ENCODE measurements at regions not wholly inside any gene's neighbourhood (a gene's known extent, or its start where the extent isn't known, plus 50 kb on each side); places are given as distances from the start of the nearest gene placed in this dataset.

- no peak overlapping the region for H3K27ac ChIP-seq (ENCODE audit: low read length)
- ChIA-PET POLR2A (no interaction called here), CTCF (no interaction called here)
- BruUV-seq (replicated peaks), result no TSS peak
- H3K36me3 ChIP-seq (ENCODE audit: control insufficient read depth, insufficient read depth, low read length), result no peaks in the 10 kb centered on the region
- no peaks in the 10 kb centered on the region for H3K9me3 ChIP-seq (ENCODE audit: control insufficient read depth, insufficient read depth, low read depth, low read length)
- no peak for TF ChIP-seq TCF7L2 (IDR thresholded peaks at IDR 0.05; ENCODE audit: low read depth, low read length)
- no peak for TF ChIP-seq CTCF (IDR thresholded peaks at IDR 0.05)
- TF ChIP-seq REST (IDR thresholded peaks at IDR 0.05; ENCODE audit: insufficient read depth in 1 of 2, low read depth in 2 of 2, low read length in 1 of 2), result no peak
- no peak for TF ChIP-seq POLR2AphosphoS5 (IDR thresholded peaks at IDR 0.05; ENCODE audit: low read depth, low read length)
- no peak for DNase-seq (ENCODE audit: low read depth, low spot score)
- peaks cover 39% of the 10 kb centered on the region for H3K27me3 ChIP-seq (ENCODE audit: control insufficient read depth, insufficient read depth, low read length)
- in situ Hi-C loops (cut with HindIII; ENCODE audit: low pct_unique_long_range_greater_than_20kb, low sequenced_read_pairs), result no loop called here
- H3K4me3 ChIP-seq (ENCODE audit: low read depth in 2 of 2, low read length in 2 of 2), result no peak overlapping the region
- no peak for ATAC-seq
- H3K4me1 ChIP-seq (ENCODE audit: control insufficient read depth, insufficient read depth, low read length), result no peaks in the 10 kb centered on the region
- intact Hi-C loops (cut with micrococcal nuclease; ENCODE audit: unreplicated experiment), result no loop called here
These were observed 282.4 kb upstream of the UMPS start for GRCh38 chr3:124447845-124448244.

DNA sequence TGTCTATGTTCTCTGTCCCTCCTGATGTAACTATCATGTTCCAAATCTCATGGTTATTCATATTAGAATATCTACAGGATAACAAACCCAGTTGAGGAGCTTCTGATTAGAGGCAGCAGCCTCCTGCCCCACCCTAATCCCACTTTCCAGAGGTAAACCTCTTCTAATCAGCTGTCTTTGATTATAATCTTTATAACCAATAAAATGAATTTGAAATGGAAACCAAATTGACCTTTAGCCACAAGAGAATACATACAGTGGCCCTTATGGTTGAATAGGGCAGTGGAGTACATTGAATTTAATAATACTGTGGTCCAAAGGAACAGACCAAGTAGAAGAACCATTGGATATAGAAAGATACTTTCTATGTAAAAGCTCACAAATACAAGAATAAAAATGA lies 281.3 kb upstream of the UMPS start:
- no peaks in the 10 kb centered on the region for H3K4me1 ChIP-seq (ENCODE audit: control insufficient read depth, insufficient read depth, low read length)
- DNase-seq (ENCODE audit: low read depth, low spot score) (no peak), ATAC-seq (no peak)
- TF ChIP-seq REST (IDR thresholded peaks at IDR 0.05; ENCODE audit: insufficient read depth in 1 of 2, low read depth in 2 of 2, low read length in 1 of 2), result no peak
- TF ChIP-seq TCF7L2 (IDR thresholded peaks at IDR 0.05; ENCODE audit: low read depth, low read length), result no peak
- no peak for TF ChIP-seq SIN3A (IDR thresholded peaks at IDR 0.05; ENCODE audit: borderline replicate concordance, insufficient read depth, low read depth, low read length)
- H3K4me3 ChIP-seq (ENCODE audit: low read depth in 2 of 2, low read length in 2 of 2), result no peak overlapping the region
- H3K27ac ChIP-seq (ENCODE audit: low read length), result no peak overlapping the region
- no TSS peak for BruUV-seq (replicated peaks)
- intact Hi-C loops (cut with micrococcal nuclease; ENCODE audit: unreplicated experiment) (no loop called here), in situ Hi-C loops (cut with HindIII; ENCODE audit: low pct_unique_long_range_greater_than_20kb, low sequenced_read_pairs) (no loop called here)
- ChIA-PET CTCF (no interaction called here), POLR2A (no interaction called here)
- no peaks in the 10 kb centered on the region for H3K36me3 ChIP-seq (ENCODE audit: control insufficient read depth, insufficient read depth, low read length)
- no peaks in the 10 kb centered on the region for H3K9me3 ChIP-seq (ENCODE audit: control insufficient read depth, insufficient read depth, low read depth, low read length)
- H3K27me3 ChIP-seq (ENCODE audit: control insufficient read depth, insufficient read depth, low read length), result peaks cover 39% of the 10 kb centered on the region
